GM23338 (cell line): ENCODE measurements at regions not wholly inside any gene's neighbourhood (a gene's known extent, or its start where the extent isn't known, plus 50 kb on each side); places are given as distances from the start of the nearest gene placed in this dataset.

ENCODE experiments used
- EZH2 ChIP-seq: fragments of 200-600 bp; sonication (generic); IDR thresholded peaks from one replicate; pipeline ENCODE4 v1.8.0; 2017; ENCODE audit warnings: antibody characterized with exemption, mild to moderate bottlenecking, low read depth; ENCODE audit not compliant: unreplicated experiment
- EZH2phosphoT487 ChIP-seq: fragments of 200-600 bp; sonication (generic); IDR thresholded peaks from one replicate; pipeline ENCODE4 v1.8.1; 2018; ENCODE audit warnings: antibody characterized with exemption; ENCODE audit not compliant: unreplicated experiment
- JUNB ChIP-seq: IDR thresholded peaks from one replicate; pipeline ENCODE4 v1.6.1; 2016; ENCODE audit warnings: antibody characterized with exemption; ENCODE audit not compliant: unreplicated experiment
- NANOG ChIP-seq: IDR thresholded peaks from 2 replicates; pipeline ENCODE4 v1.6.1; 2016; ENCODE audit warnings: antibody characterized with exemption, borderline replicate concordance
- POLR2AphosphoS5 ChIP-seq: IDR thresholded peaks from 2 replicates; pipeline ENCODE4 v1.6.1; 2016; ENCODE audit warnings: antibody characterized with exemption, low read depth
- REST ChIP-seq: IDR thresholded peaks from one replicate; pipeline ENCODE4 v1.6.1; 2018; ENCODE audit warnings: antibody characterized with exemption; ENCODE audit not compliant: unreplicated experiment
- ZNF331 ChIP-seq: fragments of 250-450 bp; sonication (Bioruptor Pico); IDR thresholded peaks from 2 replicates; pipeline ENCODE4 v1.5.0; 2020; ENCODE audit warnings: low read depth, mild to moderate bottlenecking, moderate library complexity
- TF ChIP-seq, protein P1 (sequence below): fragments of 250-450 bp; sonication (Bioruptor Pico); IDR thresholded peaks from 2 replicates; pipeline ENCODE4 v1.5.0; 2020; ENCODE audit warnings: mild to moderate bottlenecking, moderate library complexity

- TF ChIP-seq, protein P1, sequence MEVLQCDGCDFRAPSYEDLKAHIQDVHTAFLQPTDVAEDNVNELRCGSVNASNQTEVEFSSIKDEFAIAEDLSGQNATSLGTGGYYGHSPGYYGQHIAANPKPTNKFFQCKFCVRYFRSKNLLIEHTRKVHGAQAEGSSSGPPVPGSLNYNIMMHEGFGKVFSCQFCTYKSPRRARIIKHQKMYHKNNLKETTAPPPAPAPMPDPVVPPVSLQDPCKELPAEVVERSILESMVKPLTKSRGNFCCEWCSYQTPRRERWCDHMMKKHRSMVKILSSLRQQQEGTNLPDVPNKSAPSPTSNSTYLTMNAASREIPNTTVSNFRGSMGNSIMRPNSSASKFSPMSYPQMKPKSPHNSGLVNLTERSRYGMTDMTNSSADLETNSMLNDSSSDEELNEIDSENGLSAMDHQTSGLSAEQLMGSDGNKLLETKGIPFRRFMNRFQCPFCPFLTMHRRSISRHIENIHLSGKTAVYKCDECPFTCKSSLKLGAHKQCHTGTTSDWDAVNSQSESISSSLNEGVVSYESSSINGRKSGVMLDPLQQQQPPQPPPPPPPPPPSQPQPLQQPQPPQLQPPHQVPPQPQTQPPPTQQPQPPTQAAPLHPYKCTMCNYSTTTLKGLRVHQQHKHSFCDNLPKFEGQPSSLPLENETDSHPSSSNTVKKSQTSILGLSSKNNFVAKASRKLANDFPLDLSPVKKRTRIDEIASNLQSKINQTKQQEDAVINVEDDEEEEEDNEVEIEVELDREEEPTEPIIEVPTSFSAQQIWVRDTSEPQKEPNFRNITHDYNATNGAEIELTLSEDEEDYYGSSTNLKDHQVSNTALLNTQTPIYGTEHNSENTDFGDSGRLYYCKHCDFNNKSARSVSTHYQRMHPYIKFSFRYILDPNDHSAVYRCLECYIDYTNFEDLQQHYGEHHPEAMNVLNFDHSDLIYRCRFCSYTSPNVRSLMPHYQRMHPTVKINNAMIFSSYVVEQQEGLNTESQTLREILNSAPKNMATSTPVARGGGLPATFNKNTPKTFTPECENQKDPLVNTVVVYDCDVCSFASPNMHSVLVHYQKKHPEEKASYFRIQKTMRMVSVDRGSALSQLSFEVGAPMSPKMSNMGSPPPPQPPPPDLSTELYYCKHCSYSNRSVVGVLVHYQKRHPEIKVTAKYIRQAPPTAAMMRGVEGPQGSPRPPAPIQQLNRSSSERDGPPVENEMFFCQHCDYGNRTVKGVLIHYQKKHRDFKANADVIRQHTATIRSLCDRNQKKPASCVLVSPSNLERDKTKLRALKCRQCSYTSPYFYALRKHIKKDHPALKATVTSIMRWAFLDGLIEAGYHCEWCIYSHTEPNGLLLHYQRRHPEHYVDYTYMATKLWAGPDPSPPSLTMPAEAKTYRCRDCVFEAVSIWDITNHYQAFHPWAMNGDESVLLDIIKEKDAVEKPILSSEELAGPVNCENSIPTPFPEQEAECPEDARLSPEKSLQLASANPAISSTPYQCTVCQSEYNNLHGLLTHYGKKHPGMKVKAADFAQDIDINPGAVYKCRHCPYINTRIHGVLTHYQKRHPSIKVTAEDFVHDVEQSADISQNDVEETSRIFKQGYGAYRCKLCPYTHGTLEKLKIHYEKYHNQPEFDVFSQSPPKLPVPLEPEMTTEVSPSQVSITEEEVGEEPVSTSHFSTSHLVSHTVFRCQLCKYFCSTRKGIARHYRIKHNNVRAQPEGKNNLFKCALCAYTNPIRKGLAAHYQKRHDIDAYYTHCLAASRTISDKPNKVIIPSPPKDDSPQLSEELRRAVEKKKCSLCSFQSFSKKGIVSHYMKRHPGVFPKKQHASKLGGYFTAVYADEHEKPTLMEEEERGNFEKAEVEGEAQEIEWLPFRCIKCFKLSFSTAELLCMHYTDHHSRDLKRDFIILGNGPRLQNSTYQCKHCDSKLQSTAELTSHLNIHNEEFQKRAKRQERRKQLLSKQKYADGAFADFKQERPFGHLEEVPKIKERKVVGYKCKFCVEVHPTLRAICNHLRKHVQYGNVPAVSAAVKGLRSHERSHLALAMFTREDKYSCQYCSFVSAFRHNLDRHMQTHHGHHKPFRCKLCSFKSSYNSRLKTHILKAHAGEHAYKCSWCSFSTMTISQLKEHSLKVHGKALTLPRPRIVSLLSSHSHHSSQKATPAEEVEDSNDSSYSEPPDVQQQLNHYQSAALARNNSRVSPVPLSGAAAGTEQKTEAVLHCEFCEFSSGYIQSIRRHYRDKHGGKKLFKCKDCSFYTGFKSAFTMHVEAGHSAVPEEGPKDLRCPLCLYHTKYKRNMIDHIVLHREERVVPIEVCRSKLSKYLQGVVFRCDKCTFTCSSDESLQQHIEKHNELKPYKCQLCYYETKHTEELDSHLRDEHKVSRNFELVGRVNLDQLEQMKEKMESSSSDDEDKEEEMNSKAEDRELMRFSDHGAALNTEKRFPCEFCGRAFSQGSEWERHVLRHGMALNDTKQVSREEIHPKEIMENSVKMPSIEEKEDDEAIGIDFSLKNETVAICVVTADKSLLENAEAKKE (CRISPR knock-in tag), result no peak
- TF ChIP-seq NANOG (no peak), JUNB (no peak), EZH2 (no peak), ZNF331 (no peak), EZH2phosphoT487 (no peak), POLR2AphosphoS5 (no peak), REST (no peak)
Measured at GRCh38 chr3:109943181-109943580, 605.8 kb upstream of the DPPA4 start (continued).
